ENCODE measurements at regions not wholly inside any gene's neighbourhood (a gene's known extent, or its start where the extent isn't known, plus 50 kb on each side); places are given as distances from the start of the nearest gene placed in this dataset.

- TF ChIP-seq ZFX (IDR thresholded peaks at IDR 0.05): no peak
- TF ChIP-seq, protein P1, sequence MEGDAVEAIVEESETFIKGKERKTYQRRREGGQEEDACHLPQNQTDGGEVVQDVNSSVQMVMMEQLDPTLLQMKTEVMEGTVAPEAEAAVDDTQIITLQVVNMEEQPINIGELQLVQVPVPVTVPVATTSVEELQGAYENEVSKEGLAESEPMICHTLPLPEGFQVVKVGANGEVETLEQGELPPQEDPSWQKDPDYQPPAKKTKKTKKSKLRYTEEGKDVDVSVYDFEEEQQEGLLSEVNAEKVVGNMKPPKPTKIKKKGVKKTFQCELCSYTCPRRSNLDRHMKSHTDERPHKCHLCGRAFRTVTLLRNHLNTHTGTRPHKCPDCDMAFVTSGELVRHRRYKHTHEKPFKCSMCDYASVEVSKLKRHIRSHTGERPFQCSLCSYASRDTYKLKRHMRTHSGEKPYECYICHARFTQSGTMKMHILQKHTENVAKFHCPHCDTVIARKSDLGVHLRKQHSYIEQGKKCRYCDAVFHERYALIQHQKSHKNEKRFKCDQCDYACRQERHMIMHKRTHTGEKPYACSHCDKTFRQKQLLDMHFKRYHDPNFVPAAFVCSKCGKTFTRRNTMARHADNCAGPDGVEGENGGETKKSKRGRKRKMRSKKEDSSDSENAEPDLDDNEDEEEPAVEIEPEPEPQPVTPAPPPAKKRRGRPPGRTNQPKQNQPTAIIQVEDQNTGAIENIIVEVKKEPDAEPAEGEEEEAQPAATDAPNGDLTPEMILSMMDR (conservative IDR thresholded peaks at IDR 0.05): no peak
- no peak overlapping the region for H3K27ac ChIP-seq
Observed at GRCh38 chr6:63496361-63496804, 75.9 kb upstream of the LOC128125822 start.

DNA sequence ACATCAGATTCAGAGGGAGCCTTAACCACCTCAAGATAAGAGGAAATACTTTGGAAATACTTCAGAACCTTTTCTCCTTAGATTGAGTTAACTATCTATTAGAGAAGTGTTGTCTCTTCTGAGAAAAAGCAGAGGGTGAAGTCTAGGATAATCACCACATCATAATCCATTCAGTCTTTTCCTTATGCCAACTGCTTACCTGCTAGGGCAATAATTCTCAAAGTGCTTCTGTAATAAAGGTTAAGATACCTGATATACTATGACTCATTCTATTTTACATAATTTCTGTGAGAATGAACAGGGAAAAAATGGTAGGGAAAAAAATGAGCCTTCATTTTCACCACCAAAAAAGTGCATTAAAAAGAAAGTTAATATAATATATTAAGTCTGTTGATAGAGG is 70.1 kb upstream of the LOC128125822 start:
- TF ChIP-seq, protein P1 (conservative IDR thresholded peaks at IDR 0.05): no peak
- TF ChIP-seq ZFX (IDR thresholded peaks at IDR 0.05): no peak
- no peak overlapping the region for H3K27ac ChIP-seq

- no peak for TF ChIP-seq ZFX (IDR thresholded peaks at IDR 0.05)
- TF ChIP-seq, protein P1 (conservative IDR thresholded peaks at IDR 0.05): no peak
- no peak overlapping the region for H3K27ac ChIP-seq
Observed at GRCh38 chr6:63503199-63503598, 69.1 kb upstream of the LOC128125822 start.

DNA sequence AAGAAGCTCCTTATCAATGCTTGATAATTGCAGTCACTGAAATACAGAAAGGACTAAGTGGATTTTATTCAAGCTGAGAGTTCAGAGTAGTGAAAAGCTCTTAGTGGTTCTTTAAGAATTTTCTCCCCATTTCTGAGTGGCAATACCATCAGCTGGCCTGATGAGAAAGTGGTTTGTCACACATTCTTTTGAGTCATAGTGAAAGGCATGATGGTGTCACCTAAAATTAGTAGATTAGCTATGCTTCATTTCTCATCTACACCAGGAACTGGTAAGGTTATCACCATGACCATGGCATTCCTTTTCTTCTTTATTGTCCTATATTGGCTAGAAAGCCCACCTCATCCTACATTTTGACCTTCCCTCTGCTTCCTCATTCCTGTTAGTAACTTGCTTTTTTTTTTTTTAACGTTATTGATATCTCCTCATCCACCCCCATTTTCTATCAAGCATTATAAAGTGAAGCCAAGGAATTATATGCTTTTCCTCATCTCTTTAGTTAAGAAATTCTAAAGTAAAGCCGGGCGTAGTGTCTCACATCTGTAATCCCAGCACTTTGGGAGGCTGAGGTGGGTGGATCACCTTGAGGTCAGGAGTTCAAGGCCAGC is 67.4 kb upstream of the LOC128125822 start:
- no peak for TF ChIP-seq ZFX (IDR thresholded peaks at IDR 0.05)
- TF ChIP-seq, protein P1 (conservative IDR thresholded peaks at IDR 0.05): no peak
- H3K27ac ChIP-seq: no peak overlapping the region

DNA sequence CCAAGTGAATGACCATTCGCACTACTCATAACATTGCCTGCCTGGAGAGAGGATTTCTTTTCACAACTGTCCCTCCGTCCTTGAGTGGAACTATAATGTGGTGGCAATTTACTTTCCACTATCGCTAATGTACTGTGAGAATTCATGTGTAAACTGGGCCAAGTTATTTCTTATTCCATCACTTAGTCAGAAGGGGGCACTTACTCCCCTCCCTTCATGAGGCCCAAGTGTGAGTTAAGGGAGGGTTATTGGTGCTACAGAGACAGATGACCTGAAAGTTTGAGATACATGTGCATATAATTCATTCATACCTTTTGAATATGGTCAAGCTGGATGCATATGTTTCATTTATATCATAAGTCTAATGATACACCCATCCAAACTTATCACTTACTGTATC is 65.2 kb upstream of the LOC128125822 start:
- H3K27ac ChIP-seq: no peak overlapping the region
- TF ChIP-seq ZFX (IDR thresholded peaks at IDR 0.05): no peak
- TF ChIP-seq, protein P1 (conservative IDR thresholded peaks at IDR 0.05): no peak

- no peak overlapping the region for H3K27ac ChIP-seq
- TF ChIP-seq, protein P1 (conservative IDR thresholded peaks at IDR 0.05): no peak
- no peak for TF ChIP-seq ZFX (IDR thresholded peaks at IDR 0.05)
Observed at GRCh38 chr6:63509652-63510352, 62.5 kb upstream of the LOC128125822 start.

DNA sequence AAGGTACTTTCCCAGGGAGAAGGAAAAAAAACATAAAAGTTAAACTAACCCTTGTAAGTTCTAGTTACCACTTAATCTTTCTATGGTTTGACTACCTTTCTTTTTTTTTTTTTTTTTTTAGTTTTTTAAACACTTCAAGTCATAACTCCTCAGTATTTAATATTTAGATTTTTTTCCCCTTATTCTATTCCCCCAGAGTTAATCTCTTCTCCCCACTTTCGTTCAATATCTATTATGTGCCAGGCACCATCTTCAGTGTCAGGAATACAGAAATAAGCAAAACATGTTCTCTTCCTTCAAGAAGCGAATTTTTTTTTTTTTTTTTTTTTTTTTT is 62.0 kb upstream of the LOC128125822 start:
- H3K27ac ChIP-seq: no peak overlapping the region
- no peak for TF ChIP-seq ZFX (IDR thresholded peaks at IDR 0.05)
- TF ChIP-seq, protein P1 (conservative IDR thresholded peaks at IDR 0.05): no peak
